ENCODE measurements at regions not wholly inside any gene's neighbourhood (a gene's known extent, or its start where the extent isn't known, plus 50 kb on each side); places are given as distances from the start of the nearest gene placed in this dataset.

DNA sequence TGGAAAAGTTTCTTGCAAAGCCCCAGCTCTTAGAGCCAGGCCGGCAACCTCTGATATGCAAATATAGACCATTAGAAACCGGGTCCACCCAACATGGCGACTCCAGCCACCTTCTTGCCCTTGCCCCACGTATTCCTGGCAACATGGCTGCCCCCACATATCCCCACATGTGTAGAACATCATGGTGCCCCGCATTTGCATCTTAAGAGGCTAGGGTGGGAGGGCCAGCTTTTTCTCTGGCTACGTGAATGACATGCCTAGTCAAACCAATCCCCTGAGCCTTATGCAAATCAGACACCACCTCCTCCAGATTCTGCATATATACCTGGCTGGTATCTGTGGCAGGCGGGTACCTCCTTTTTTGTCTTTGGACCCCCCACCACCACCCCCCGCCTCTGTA lies 106.1 kb upstream of the PTPRT start:
- H4K20me1 ChIP-seq (ENCODE audit: insufficient read depth), result no peaks in the 10 kb centered on the region
- no peak overlapping the region for H3K27ac ChIP-seq (ENCODE audit: low read length)
- H3K9me2 ChIP-seq (ENCODE audit: insufficient read depth, low read length), result no peaks in the 10 kb centered on the region
- TF ChIP-seq, protein P1, sequence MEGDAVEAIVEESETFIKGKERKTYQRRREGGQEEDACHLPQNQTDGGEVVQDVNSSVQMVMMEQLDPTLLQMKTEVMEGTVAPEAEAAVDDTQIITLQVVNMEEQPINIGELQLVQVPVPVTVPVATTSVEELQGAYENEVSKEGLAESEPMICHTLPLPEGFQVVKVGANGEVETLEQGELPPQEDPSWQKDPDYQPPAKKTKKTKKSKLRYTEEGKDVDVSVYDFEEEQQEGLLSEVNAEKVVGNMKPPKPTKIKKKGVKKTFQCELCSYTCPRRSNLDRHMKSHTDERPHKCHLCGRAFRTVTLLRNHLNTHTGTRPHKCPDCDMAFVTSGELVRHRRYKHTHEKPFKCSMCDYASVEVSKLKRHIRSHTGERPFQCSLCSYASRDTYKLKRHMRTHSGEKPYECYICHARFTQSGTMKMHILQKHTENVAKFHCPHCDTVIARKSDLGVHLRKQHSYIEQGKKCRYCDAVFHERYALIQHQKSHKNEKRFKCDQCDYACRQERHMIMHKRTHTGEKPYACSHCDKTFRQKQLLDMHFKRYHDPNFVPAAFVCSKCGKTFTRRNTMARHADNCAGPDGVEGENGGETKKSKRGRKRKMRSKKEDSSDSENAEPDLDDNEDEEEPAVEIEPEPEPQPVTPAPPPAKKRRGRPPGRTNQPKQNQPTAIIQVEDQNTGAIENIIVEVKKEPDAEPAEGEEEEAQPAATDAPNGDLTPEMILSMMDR (IDR thresholded peaks at IDR 0.05; ENCODE audit: poor library complexity, severe bottlenecking), result no peak
- TF ChIP-seq TAF1 (IDR thresholded peaks at IDR 0.05; ENCODE audit: low read depth) (no peak), SMC3 (conservative IDR thresholded peaks at IDR 0.05; ENCODE audit: poor library complexity) (no peak), EZH2 (IDR thresholded peaks at IDR 0.05; ENCODE audit: borderline replicate concordance, insufficient read depth, low read length, poor library complexity, severe bottlenecking) (no peak)
- TF ChIP-seq, protein P2, sequence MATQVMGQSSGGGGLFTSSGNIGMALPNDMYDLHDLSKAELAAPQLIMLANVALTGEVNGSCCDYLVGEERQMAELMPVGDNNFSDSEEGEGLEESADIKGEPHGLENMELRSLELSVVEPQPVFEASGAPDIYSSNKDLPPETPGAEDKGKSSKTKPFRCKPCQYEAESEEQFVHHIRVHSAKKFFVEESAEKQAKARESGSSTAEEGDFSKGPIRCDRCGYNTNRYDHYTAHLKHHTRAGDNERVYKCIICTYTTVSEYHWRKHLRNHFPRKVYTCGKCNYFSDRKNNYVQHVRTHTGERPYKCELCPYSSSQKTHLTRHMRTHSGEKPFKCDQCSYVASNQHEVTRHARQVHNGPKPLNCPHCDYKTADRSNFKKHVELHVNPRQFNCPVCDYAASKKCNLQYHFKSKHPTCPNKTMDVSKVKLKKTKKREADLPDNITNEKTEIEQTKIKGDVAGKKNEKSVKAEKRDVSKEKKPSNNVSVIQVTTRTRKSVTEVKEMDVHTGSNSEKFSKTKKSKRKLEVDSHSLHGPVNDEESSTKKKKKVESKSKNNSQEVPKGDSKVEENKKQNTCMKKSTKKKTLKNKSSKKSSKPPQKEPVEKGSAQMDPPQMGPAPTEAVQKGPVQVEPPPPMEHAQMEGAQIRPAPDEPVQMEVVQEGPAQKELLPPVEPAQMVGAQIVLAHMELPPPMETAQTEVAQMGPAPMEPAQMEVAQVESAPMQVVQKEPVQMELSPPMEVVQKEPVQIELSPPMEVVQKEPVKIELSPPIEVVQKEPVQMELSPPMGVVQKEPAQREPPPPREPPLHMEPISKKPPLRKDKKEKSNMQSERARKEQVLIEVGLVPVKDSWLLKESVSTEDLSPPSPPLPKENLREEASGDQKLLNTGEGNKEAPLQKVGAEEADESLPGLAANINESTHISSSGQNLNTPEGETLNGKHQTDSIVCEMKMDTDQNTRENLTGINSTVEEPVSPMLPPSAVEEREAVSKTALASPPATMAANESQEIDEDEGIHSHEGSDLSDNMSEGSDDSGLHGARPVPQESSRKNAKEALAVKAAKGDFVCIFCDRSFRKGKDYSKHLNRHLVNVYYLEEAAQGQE (IDR thresholded peaks at IDR 0.05; ENCODE audit: borderline replicate concordance), result no peak
- H3K36me3 ChIP-seq (ENCODE audit: insufficient read depth, low read length), result no peaks in the 10 kb centered on the region
- no peak overlapping the region for H3K4me2 ChIP-seq (ENCODE audit: low read length)
- no peaks in the 10 kb centered on the region for H3K79me2 ChIP-seq (replicated peaks; ENCODE audit: insufficient read depth, low read length)
- H3K9ac ChIP-seq (ENCODE audit: low read length), result no peak overlapping the region
- H3K4me3 ChIP-seq (ENCODE audit: low read length), result no peak overlapping the region
- no peaks in the 10 kb centered on the region for H3K27me3 ChIP-seq (ENCODE audit: insufficient read depth, low read depth, low read length)
- no peaks in the 10 kb centered on the region for H3K9me3 ChIP-seq (ENCODE audit: low read length)
- no peaks in the 10 kb centered on the region for H3F3A ChIP-seq (ENCODE audit: insufficient read depth, low read length, poor library complexity, severe bottlenecking)
- H2AFZ ChIP-seq (ENCODE audit: low read depth, low read length), result no peak overlapping the region

DNA sequence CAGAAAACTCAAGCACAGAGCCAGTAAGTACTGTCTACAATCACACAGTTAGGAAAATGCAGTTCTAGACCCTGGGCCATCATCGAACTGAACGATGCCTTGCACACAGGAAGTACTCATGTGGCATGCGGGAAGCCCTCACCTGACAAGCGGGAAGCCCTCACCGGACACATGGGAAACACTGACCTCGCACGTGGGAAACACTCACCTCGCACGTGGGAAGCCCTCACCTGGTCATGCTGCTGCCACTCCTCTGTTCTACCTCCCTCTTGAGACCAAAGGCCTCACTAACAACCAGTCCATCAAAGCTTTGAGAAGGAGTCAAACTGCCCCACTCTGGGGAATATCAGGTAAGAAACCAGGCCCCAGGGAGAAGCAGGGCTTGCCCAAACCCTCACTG lies 105.6 kb upstream of the PTPRT start:
- Histone ChIP-seq H3K79me2 (replicated peaks; ENCODE audit: insufficient read depth, low read length) (no peaks in the 10 kb centered on the region), H3K36me3 (ENCODE audit: insufficient read depth, low read length) (no peaks in the 10 kb centered on the region), H3K27ac (ENCODE audit: low read length) (no peak overlapping the region), H3K27me3 (ENCODE audit: insufficient read depth, low read depth, low read length) (no peaks in the 10 kb centered on the region), H3K4me2 (ENCODE audit: low read length) (no peak overlapping the region), H3F3A (ENCODE audit: insufficient read depth, low read length, poor library complexity, severe bottlenecking) (no peaks in the 10 kb centered on the region), H3K9me2 (ENCODE audit: insufficient read depth, low read length) (no peaks in the 10 kb centered on the region), H4K20me1 (ENCODE audit: insufficient read depth) (no peaks in the 10 kb centered on the region), H3K9ac (ENCODE audit: low read length) (no peak overlapping the region), H3K4me3 (ENCODE audit: low read length) (no peak overlapping the region), H2AFZ (ENCODE audit: low read depth, low read length) (no peak overlapping the region), H3K9me3 (ENCODE audit: low read length) (no peaks in the 10 kb centered on the region)
- no peak for TF ChIP-seq POLR2AphosphoS5 (IDR thresholded peaks at IDR 0.05)
- TF ChIP-seq EZH2 (IDR thresholded peaks at IDR 0.05; ENCODE audit: borderline replicate concordance, insufficient read depth, low read length, poor library complexity, severe bottlenecking), result no peak
- TF ChIP-seq RAD21 (conservative IDR thresholded peaks at IDR 0.05), result no peak
- TF ChIP-seq, protein P1 (IDR thresholded peaks at IDR 0.05; ENCODE audit: poor library complexity, severe bottlenecking), result no peak
- TF ChIP-seq MXI1 (conservative IDR thresholded peaks at IDR 0.05; ENCODE audit: poor library complexity, severe bottlenecking), result no peak
- TF ChIP-seq EP300 (conservative IDR thresholded peaks at IDR 0.05; ENCODE audit: poor library complexity, severe bottlenecking), result no peak
- TF ChIP-seq SMC3 (conservative IDR thresholded peaks at IDR 0.05; ENCODE audit: poor library complexity), result no peak
- TF ChIP-seq, protein P2 (IDR thresholded peaks at IDR 0.05; ENCODE audit: borderline replicate concordance), result no peak
- no peak for TF ChIP-seq TAF1 (IDR thresholded peaks at IDR 0.05; ENCODE audit: low read depth)

Data from neural cell (in vitro differentiated cells).